ENCODE measurements at regions not wholly inside any gene's neighbourhood (a gene's known extent, or its start where the extent isn't known, plus 50 kb on each side); places are given as distances from the start of the nearest gene placed in this dataset.

GRCh38 chr2:15868186-15868585 is 72.2 kb upstream of the MYCN start:
- no peak overlapping the region for H3K4me3 ChIP-seq (replicated peaks; ENCODE audit: low read depth, low read length)
- no peak for DNase-seq (ENCODE audit: low read depth)

GRCh38 chr2:15868704-15869103 is 71.6 kb upstream of the MYCN start:
- no peak for DNase-seq (ENCODE audit: low read depth)
- H3K4me3 ChIP-seq (replicated peaks; ENCODE audit: low read depth, low read length): no peak overlapping the region
- TF ChIP-seq CTCF (IDR thresholded peaks at IDR 0.05; ENCODE audit: low read length, missing control alignments): no peak

More at GRCh38 chr2:15868186-15868585, 72.2 kb upstream of the MYCN start:
- TF ChIP-seq CTCF (IDR thresholded peaks at IDR 0.05; ENCODE audit: low read length, missing control alignments): no peak

- DNase-seq (ENCODE audit: low read depth): no peak
Measured at GRCh38 chr2:15869396-15869795, 71.0 kb upstream of the MYCN start.

GRCh38 chr2:15869871-15870270 is 70.5 kb upstream of the MYCN start:
- no peak overlapping the region for H3K4me3 ChIP-seq (replicated peaks; ENCODE audit: low read depth, low read length)
- DNase-seq (ENCODE audit: low read depth): no peak
- no peak for TF ChIP-seq CTCF (IDR thresholded peaks at IDR 0.05; ENCODE audit: low read length, missing control alignments)

More at GRCh38 chr2:15869396-15869795, 71.0 kb upstream of the MYCN start:
- H3K4me3 ChIP-seq (replicated peaks; ENCODE audit: low read depth, low read length): no peak overlapping the region
- TF ChIP-seq CTCF (IDR thresholded peaks at IDR 0.05; ENCODE audit: low read length, missing control alignments): no peak

- H3K4me3 ChIP-seq (replicated peaks; ENCODE audit: low read depth, low read length): no peak overlapping the region
- no peak for TF ChIP-seq CTCF (IDR thresholded peaks at IDR 0.05; ENCODE audit: low read length, missing control alignments)
- no peak for DNase-seq (ENCODE audit: low read depth)
Measured at GRCh38 chr2:15870565-15870964, 69.8 kb upstream of the MYCN start.

- DNase-seq (ENCODE audit: low read depth): no peak
- no peak overlapping the region for H3K4me3 ChIP-seq (replicated peaks; ENCODE audit: low read depth, low read length)
- no peak for TF ChIP-seq CTCF (IDR thresholded peaks at IDR 0.05; ENCODE audit: low read length, missing control alignments)
Measured at GRCh38 chr2:15871239-15871783, 69.0 kb upstream of the MYCN start.

- TF ChIP-seq CTCF (IDR thresholded peaks at IDR 0.05; ENCODE audit: low read length, missing control alignments): no peak
- DNase-seq (ENCODE audit: low read depth): no peak
- no peak overlapping the region for H3K4me3 ChIP-seq (replicated peaks; ENCODE audit: low read depth, low read length)
Measured at GRCh38 chr2:15872854-15873253, 67.5 kb upstream of the MYCN start.
